Psoas muscle (tissue), 7 donors: ENCODE measurements at regions not wholly inside any gene's neighbourhood (a gene's known extent, or its start where the extent isn't known, plus 50 kb on each side); places are given as distances from the start of the nearest gene placed in this dataset.
"Not testable (repeated sequence)": the region's sequence is repeated elsewhere in the genome, so short reads cannot be mapped to it uniquely, and the experiment has no call there.

ENCODE experiments used
- ATAC-seq, 4 donors: fragments of 200-7000 bp; cut with Tn5 transposase; one replicate each; pipeline ENCODE4 v1.9.1; 2020; ENCODE audit warnings: moderate library complexity in 3 of 4, mild to moderate bottlenecking in 2 of 4
- DNase-seq, 2 donors: peaks; one replicate each; pipeline ENCODE4 v3.0.0-alpha.2; 2020
- H3K27ac ChIP-seq: fragments of 200-600 bp; one replicate; pipeline ENCODE4 v1.8.0; 2022
- H3K27me3 ChIP-seq, 3 donors: fragments of 200-600 bp in 1 of 3; one replicate each; pipeline versions ENCODE4 v1.6.1 to v1.8.0; 2013 to 2022; ENCODE audit warnings: low read length in 2 of 3, mild to moderate bottlenecking in 2 of 3, moderate library complexity in 1 of 3; ENCODE audit not compliant: insufficient read depth in 3 of 3
- H3K36me3 ChIP-seq, 2 donors: fragments of 200-600 bp in 1 of 2; one replicate each; pipeline versions ENCODE4 v1.6.1 to v1.8.0; 2013 to 2022; ENCODE audit warnings: low read depth in 1 of 2, mild to moderate bottlenecking in 1 of 2, moderate library complexity in 1 of 2; ENCODE audit not compliant: insufficient read depth in 1 of 2
- H3K4me1 ChIP-seq: fragments of 200-600 bp; one replicate; pipeline ENCODE4 v1.8.0; 2022
- H3K4me3 ChIP-seq: fragments of 200-600 bp; one replicate; pipeline ENCODE4 v1.8.0; 2022; ENCODE audit warnings: mild to moderate bottlenecking
- H3K9me3 ChIP-seq: fragments of 200-600 bp; one replicate; pipeline ENCODE4 v1.8.0; 2022
- WGBS, 3 donors: extraction: QIAGEN DNeasy Blood & Tissue Kit; methylation state at CpG; one replicate each; pipeline versions ENCODE4 v1.1.6 to v1.1.7; 2013; 5-methylcytosine and 5-hydroxymethylcytosine counted together
- intact Hi-C, 2 donors: fragments of 100-400 bp; cut with DNase I; formaldehyde crosslinking; loops; one replicate each; pipeline versions ENCODE4 v1.11.0 to v1.14.2; 2022
- TF ChIP-seq, protein P1 (sequence below): fragments of 200-600 bp; IDR thresholded peaks from one replicate; pipeline ENCODE4 v1.8.0; 2022; ENCODE audit warnings: antibody characterized with exemption
- donor health status: healthy with polysubstance abuse.
- donor health status: DM: no; HTN: no; CAD: no; lungs with moderate emphysema.
- donor health status: Bipolar disorder and iron deficiency.
- donor health status: healthy.
- donor health status: DM: yes; HTN: yes; CAD: no.
- donor health status: DM: no; HTN: no; CAD: no.
- donor health status: DM: yes; HTN: yes; CAD: no.

DNA sequence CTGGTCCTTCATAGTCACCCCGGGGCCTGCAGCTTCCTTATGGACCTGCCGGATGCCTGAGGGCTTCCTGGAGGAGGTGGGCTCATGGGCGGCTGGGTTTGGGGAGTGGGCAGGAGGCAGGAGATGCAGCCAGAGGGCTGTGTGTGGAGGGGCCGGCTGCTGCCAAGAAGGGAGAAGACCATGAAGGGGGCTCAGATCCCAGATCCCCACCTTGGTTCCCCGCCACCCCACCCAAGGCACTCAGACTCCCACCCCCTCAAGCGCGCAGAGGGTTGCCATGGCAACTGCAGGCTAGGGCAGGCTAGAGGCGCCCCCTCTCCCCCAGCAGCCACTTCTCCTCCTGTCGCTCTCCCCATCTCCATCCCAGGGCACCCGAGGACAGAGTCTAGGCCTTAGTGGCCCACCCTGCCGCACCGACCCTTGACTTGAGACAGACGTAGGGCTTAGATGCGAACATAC lies 104.5 kb downstream of the CRLF3 start:
- intact Hi-C loops = no loop called here
- Histone ChIP-seq H3K4me3 (no peak overlapping the region), H3K4me1 (no peaks in the 10 kb centered on the region), H3K27me3 (no peaks in the 10 kb centered on the region), H3K9me3 (no peaks in the 10 kb centered on the region), H3K27ac (no peak overlapping the region), H3K36me3 (no peaks in the 10 kb centered on the region)
- ATAC-seq (no peak), DNase-seq (peak; percentile 6 to 44)
- TF ChIP-seq, protein P1, sequence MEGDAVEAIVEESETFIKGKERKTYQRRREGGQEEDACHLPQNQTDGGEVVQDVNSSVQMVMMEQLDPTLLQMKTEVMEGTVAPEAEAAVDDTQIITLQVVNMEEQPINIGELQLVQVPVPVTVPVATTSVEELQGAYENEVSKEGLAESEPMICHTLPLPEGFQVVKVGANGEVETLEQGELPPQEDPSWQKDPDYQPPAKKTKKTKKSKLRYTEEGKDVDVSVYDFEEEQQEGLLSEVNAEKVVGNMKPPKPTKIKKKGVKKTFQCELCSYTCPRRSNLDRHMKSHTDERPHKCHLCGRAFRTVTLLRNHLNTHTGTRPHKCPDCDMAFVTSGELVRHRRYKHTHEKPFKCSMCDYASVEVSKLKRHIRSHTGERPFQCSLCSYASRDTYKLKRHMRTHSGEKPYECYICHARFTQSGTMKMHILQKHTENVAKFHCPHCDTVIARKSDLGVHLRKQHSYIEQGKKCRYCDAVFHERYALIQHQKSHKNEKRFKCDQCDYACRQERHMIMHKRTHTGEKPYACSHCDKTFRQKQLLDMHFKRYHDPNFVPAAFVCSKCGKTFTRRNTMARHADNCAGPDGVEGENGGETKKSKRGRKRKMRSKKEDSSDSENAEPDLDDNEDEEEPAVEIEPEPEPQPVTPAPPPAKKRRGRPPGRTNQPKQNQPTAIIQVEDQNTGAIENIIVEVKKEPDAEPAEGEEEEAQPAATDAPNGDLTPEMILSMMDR = no peak
- WGBS, 3 donors = 94 to 97% (median 96%) methylated on average over 12 to 14 of the region's 14 CpGs

DNA sequence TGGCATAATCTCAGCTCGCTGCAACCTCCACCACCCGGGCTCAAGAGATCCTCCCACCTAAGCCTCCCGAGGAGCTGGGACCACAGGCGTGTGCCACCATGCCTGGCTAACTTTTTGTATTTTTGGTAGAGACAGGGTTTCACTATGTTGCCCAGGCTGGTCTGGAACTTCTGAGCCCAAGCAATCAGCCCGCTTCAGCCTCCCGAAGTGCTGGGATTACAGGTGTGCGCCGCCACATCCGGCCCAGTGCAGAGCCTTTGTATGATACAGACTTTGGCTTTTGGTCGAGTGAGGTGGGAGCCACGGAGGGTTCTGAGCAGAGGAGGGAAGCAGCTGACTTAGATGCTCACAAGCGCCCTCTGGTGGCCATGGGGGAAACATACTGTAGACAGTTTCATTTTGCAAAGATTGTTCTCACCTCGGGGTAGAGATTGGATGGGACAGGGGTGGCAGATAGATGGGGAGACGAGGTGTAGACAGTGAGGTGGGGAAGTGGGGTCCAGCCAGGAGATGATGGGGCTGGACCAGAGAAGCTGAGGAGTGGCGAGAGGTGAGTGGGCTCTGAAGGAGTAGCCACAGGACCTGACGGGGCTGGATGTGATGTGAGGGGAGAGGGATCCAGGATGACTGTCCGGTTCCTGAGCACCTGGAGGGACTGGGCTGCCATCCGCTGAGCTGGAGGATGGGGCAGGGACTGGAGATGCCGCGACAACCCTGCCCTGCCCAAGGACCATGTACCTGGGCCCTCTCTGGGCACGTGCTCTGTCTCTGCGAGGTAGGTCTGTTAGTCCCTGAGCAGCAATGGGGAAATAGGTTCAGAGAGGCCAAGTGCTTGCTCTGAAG lies 105.1 kb downstream of the CRLF3 start:
- TF ChIP-seq, protein P1 = peak; percentile 42
- DNase-seq = peak; percentile 64 to 75
- H3K27ac ChIP-seq, H3K36me3 ChIP-seq, H3K9me3 ChIP-seq, intact Hi-C loops, H3K4me3 ChIP-seq, H3K27me3 ChIP-seq, H3K4me1 ChIP-seq: not testable (repeated sequence)
- peak in 3 of 4 donors; percentile 36 to 55 (median 43) for ATAC-seq
- WGBS, 3 donors = 69 to 75% (median 74%) methylated on average over 20 to 22 of the region's 22 CpGs

DNA sequence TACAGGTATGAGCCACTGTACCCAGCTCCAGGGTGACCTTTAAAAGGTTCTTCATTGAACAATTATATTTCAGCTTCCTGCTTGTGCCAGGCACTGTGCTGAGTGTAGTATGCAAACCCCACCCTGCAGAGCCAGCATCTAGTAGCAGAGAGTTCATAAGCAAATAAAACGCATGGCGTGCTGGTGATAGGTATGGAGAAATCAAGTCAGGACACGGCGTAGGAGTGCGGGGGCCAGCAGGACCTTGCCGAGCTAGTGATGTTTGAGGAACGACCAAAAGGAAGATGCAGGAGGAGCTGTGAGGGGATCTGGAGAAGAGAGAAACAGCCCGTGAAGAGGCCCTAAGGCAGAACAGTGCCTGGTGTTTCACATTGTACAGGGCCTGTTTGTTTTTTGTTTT lies 105.8 kb downstream of the CRLF3 start:
- 91 to 92% (median 92%) methylated on average over 8 of the region's 8 CpGs for WGBS, 3 donors
- H3K9me3 ChIP-seq, H3K36me3 ChIP-seq, ATAC-seq, H3K4me1 ChIP-seq, intact Hi-C loops, H3K27ac ChIP-seq, H3K27me3 ChIP-seq, H3K4me3 ChIP-seq: not testable (repeated sequence)
- peak in 1 of 2 donors; percentile 8 for DNase-seq

DNA sequence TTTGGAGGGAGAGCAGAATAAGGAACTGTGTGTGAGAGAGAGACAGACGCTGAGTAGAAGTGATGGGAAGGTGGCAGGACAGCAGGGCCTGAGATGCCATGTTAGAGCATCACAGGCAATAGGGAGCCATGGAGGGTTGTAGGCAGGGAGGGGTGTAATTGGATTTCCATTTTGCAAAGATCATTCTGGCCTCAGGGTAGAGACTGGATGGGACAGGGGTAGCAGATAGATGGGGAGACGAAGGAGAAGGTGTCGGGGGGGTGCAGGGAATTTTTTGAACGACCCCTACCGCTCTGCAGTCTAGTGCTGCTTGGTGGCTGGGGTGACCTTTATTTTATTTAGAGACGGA lies 106.4 kb downstream of the CRLF3 start:
- ATAC-seq, H3K27ac ChIP-seq, H3K36me3 ChIP-seq, H3K27me3 ChIP-seq, H3K4me3 ChIP-seq, H3K4me1 ChIP-seq, H3K9me3 ChIP-seq, intact Hi-C loops: not testable (repeated sequence)
- DNase-seq = peak in 1 of 2 donors; percentile 8
- 91 to 95% (median 93%) methylated on average over 5 of the region's 6 CpGs for WGBS, 3 donors

DNA sequence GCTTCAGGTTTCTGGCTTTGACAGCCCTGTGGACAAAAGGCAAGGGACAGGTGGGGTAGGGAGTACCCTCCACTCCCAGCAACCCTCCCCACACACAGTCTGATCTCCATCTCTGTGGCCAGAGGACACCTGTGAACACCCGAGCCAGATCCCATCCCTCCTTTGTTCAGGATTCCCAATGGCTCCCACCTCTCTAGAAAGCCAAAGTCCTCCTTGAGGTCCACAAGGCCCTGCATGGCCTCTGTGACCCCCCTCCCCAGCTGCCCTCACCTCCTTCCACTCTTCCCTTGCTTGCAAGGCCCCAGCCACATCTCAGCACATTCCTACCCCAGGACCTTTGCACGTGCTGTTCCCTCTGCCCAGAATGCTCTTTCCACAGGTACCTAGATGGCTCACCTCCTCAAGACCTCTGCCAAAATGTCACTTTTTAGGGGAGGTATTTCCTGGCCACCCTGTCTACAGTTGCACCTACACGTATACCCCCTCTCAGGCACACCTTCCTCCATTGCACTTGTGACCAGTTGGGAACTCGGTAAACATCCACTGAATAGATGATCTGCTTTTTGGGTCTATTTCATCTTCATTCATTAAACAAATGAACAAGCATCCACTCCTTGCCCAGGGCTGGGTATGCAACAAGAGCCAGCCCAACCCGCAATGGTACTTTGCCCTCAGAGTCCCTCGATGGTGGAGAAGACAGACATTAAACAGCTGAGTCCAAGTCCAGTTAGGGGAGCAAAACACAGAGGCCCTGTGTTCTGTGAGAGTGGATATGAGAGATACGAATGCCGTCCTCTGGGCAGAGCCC lies 107.0 kb downstream of the CRLF3 start:
- H3K27me3 ChIP-seq = no peaks in the 10 kb centered on the region
- DNase-seq (no peak), ATAC-seq (no peak)
- no peaks in the 10 kb centered on the region for H3K9me3 ChIP-seq
- no peaks in the 10 kb centered on the region for H3K36me3 ChIP-seq
- H3K4me3 ChIP-seq = no peak overlapping the region
- no peak overlapping the region for H3K27ac ChIP-seq
- intact Hi-C loops = no loop called here
- TF ChIP-seq, protein P1 = no peak
- 85 to 88% (median 86%) methylated on average over 8 of the region's 8 CpGs for WGBS, 3 donors
- H3K4me1 ChIP-seq = no peaks in the 10 kb centered on the region
